Subcutaneous abdominal adipose tissue (tissue), 5 donors: ENCODE measurements at regions not wholly inside any gene's neighbourhood (a gene's known extent, or its start where the extent isn't known, plus 50 kb on each side); places are given as distances from the start of the nearest gene placed in this dataset.
"Not testable (repeated sequence)": the region's sequence is repeated elsewhere in the genome, so short reads cannot be mapped to it uniquely, and the experiment has no call there.

Experiments
- H3K27ac ChIP-seq: one replicate; pipeline ENCODE4 v1.7.0; 2013; ENCODE audit warnings: low read depth, mild to moderate bottlenecking, inconsistent platforms, low read length, moderate library complexity
- H3K27me3 ChIP-seq, 5 donors: one replicate each; pipeline ENCODE4 v1.7.0; 2013; ENCODE audit warnings: low read length in 5 of 5, inconsistent platforms in 1 of 5; ENCODE audit not compliant: control insufficient read depth in 5 of 5, insufficient read depth in 4 of 5
- H3K36me3 ChIP-seq, 5 donors: one replicate each; pipeline ENCODE4 v1.7.0; 2013; ENCODE audit warnings: low read length in 5 of 5; ENCODE audit not compliant: control insufficient read depth in 5 of 5, insufficient read depth in 5 of 5
- H3K4me1 ChIP-seq, 5 donors: one replicate each; pipeline ENCODE4 v1.7.0; 2013; ENCODE audit warnings: low read length in 5 of 5, mild to moderate bottlenecking in 3 of 5, moderate library complexity in 1 of 5; ENCODE audit not compliant: control insufficient read depth in 5 of 5, insufficient read depth in 5 of 5
- H3K4me3 ChIP-seq, 5 donors: one replicate each; pipeline ENCODE4 v1.7.0; 2013; ENCODE audit warnings: low read length in 5 of 5, low read depth in 1 of 5
- H3K9ac ChIP-seq, 5 donors: one replicate each; pipeline ENCODE4 v1.7.0; 2013; ENCODE audit warnings: low read length in 5 of 5, mild to moderate bottlenecking in 4 of 5, moderate library complexity in 3 of 5
- H3K9me3 ChIP-seq, 5 donors: one replicate each; pipeline ENCODE4 v1.7.0; 2013; ENCODE audit warnings: low read length in 5 of 5; ENCODE audit not compliant: control insufficient read depth in 5 of 5
- donor health status: healthy.
- donor health status: healthy.
- donor health status: healthy.
- donor health status: healthy.
- donor health status: healthy.

GRCh38 chr9:115898478-115898877 lies 255.1 kb upstream of the PAPPA start:
- H3K4me3 ChIP-seq, H3K27me3 ChIP-seq, H3K9me3 ChIP-seq, H3K36me3 ChIP-seq, H3K27ac ChIP-seq, H3K9ac ChIP-seq, H3K4me1 ChIP-seq: not testable (repeated sequence)

- no peak overlapping the region for H3K9ac ChIP-seq
- H3K27ac ChIP-seq = no peak overlapping the region
- no peaks in the 10 kb centered on the region for H3K4me1 ChIP-seq
- peaks cover 0 to 3% (median 0%) of the 10 kb centered on the region in 5 donors for H3K9me3 ChIP-seq
- no peak overlapping the region for H3K4me3 ChIP-seq
- no peaks in the 10 kb centered on the region for H3K36me3 ChIP-seq
- no peaks in the 10 kb centered on the region for H3K27me3 ChIP-seq
Observed at GRCh38 chr9:115900698-115901097, 252.9 kb upstream of the PAPPA start.

- Histone ChIP-seq H3K9me3 (peaks cover 0 to 2% (median 0%) of the 10 kb centered on the region in 5 donors), H3K4me1 (no peaks in the 10 kb centered on the region), H3K27me3 (no peaks in the 10 kb centered on the region), H3K9ac (no peak overlapping the region), H3K27ac (no peak overlapping the region), H3K36me3 (no peaks in the 10 kb centered on the region), H3K4me3 (no peak overlapping the region)
Observed at GRCh38 chr9:115910959-115911358, 242.6 kb upstream of the PAPPA start.

GRCh38 chr9:115912086-115912485 lies 241.5 kb upstream of the PAPPA start:
- H3K27me3 ChIP-seq = no peaks in the 10 kb centered on the region
- H3K36me3 ChIP-seq = no peaks in the 10 kb centered on the region
- H3K4me3 ChIP-seq = no peak overlapping the region
- no peaks in the 10 kb centered on the region for H3K4me1 ChIP-seq
- no peak overlapping the region for H3K27ac ChIP-seq
- H3K9me3 ChIP-seq = peaks cover 0 to 2% (median 0%) of the 10 kb centered on the region in 5 donors
- H3K9ac ChIP-seq = no peak overlapping the region

GRCh38 chr9:115913696-115914095 lies 239.9 kb upstream of the PAPPA start:
- H3K27ac ChIP-seq = no peak overlapping the region
- no peaks in the 10 kb centered on the region for H3K36me3 ChIP-seq
- H3K4me3 ChIP-seq = no peak overlapping the region
- peaks cover 0 to 2% (median 0%) of the 10 kb centered on the region in 5 donors for H3K9me3 ChIP-seq
- no peaks in the 10 kb centered on the region for H3K27me3 ChIP-seq
- no peaks in the 10 kb centered on the region for H3K4me1 ChIP-seq
- H3K9ac ChIP-seq = no peak overlapping the region

GRCh38 chr9:115914291-115914690 lies 239.3 kb upstream of the PAPPA start:
- Histone ChIP-seq H3K9ac (no peak overlapping the region), H3K9me3 (peaks cover 0 to 2% (median 0%) of the 10 kb centered on the region in 5 donors), H3K4me3 (no peak overlapping the region), H3K27ac (no peak overlapping the region), H3K36me3 (no peaks in the 10 kb centered on the region), H3K27me3 (no peaks in the 10 kb centered on the region), H3K4me1 (no peaks in the 10 kb centered on the region)

GRCh38 chr9:115921301-115921700 lies 232.3 kb upstream of the PAPPA start:
- no peak overlapping the region for H3K9ac ChIP-seq
- no peak overlapping the region for H3K4me3 ChIP-seq
- no peaks in the 10 kb centered on the region for H3K9me3 ChIP-seq
- H3K27me3 ChIP-seq = no peaks in the 10 kb centered on the region
- H3K4me1 ChIP-seq = peaks cover 0 to 5% (median 0%) of the 10 kb centered on the region in 5 donors
- H3K27ac ChIP-seq = no peak overlapping the region
- no peaks in the 10 kb centered on the region for H3K36me3 ChIP-seq

- no peaks in the 10 kb centered on the region for H3K36me3 ChIP-seq
- peaks cover 0 to 4% (median 0%) of the 10 kb centered on the region in 5 donors for H3K9me3 ChIP-seq
- peaks cover 0 to 5% (median 0%) of the 10 kb centered on the region in 5 donors for H3K4me1 ChIP-seq
- H3K9ac ChIP-seq = no peak overlapping the region
- H3K27ac ChIP-seq = no peak overlapping the region
- no peak overlapping the region for H3K4me3 ChIP-seq
- H3K27me3 ChIP-seq = no peaks in the 10 kb centered on the region
Observed at GRCh38 chr9:115922444-115922843, 231.1 kb upstream of the PAPPA start.

- no peaks in the 10 kb centered on the region for H3K27me3 ChIP-seq
- no peaks in the 10 kb centered on the region for H3K36me3 ChIP-seq
- no peak overlapping the region for H3K4me3 ChIP-seq
- H3K4me1 ChIP-seq = peaks cover 0 to 5% (median 0%) of the 10 kb centered on the region in 5 donors
- H3K9ac ChIP-seq = no peak overlapping the region
- H3K27ac ChIP-seq = no peak overlapping the region
- H3K9me3 ChIP-seq = peaks cover 0 to 4% (median 0%) of the 10 kb centered on the region in 5 donors
Observed at GRCh38 chr9:115923410-115923809, 230.2 kb upstream of the PAPPA start.

- Histone ChIP-seq H3K27ac (no peak overlapping the region), H3K27me3 (no peaks in the 10 kb centered on the region), H3K36me3 (no peaks in the 10 kb centered on the region), H3K4me3 (no peak overlapping the region), H3K4me1 (peaks cover 0 to 5% (median 0%) of the 10 kb centered on the region in 5 donors), H3K9ac (no peak overlapping the region), H3K9me3 (peaks cover 0 to 4% (median 0%) of the 10 kb centered on the region in 5 donors)
Observed at GRCh38 chr9:115923903-115924668, 229.5 kb upstream of the PAPPA start.
